Caco-2 (cell line): ENCODE measurements at regions not wholly inside any gene's neighbourhood (a gene's known extent, or its start where the extent isn't known, plus 50 kb on each side); places are given as distances from the start of the nearest gene placed in this dataset.

Experiments
- BruUV-seq: library from RNA; stranded (reverse); fragments of 400-500 nt; replicated peaks from 2 replicates; lab custom pipeline; 2021; lab: Mats Ljungman, UMichigan
- CTCF ChIA-PET: fragments of 300-600 bp; sonication (Branson Sonifier 250); formaldehyde crosslinking; loops from one replicate; lab custom pipeline; 2022; ENCODE audit warnings: antibody characterized with exemption; lab: Charles Lee
- POLR2A ChIA-PET: fragments of 300-600 bp; sonication (Branson Sonifier 250); formaldehyde crosslinking; loops from one replicate; lab custom pipeline; 2022; ENCODE audit warnings: antibody characterized with exemption; lab: Charles Lee
- DNase-seq, 2 experiments: peaks; one replicate each; pipeline versions ENCODE4 v3.0.0 to v3.0.0-alpha.2; 2020 to 2022
- H3K27me3 ChIP-seq: replicated peaks from 2 replicates; pipeline ENCODE4 v1.6.0; 2011; ENCODE audit warnings: low read length; ENCODE audit not compliant: control insufficient read depth, insufficient read depth
- H3K36me3 ChIP-seq: 2 replicates; pipeline ENCODE4 v1.5.1; 2011; ENCODE audit warnings: low read length; ENCODE audit not compliant: control insufficient read depth, insufficient read depth
- H3K4me1 ChIP-seq: fragments of 250-450 bp; sonication (Bioruptor Pico); 2 replicates; pipeline ENCODE4 v1.5.1; 2020; ENCODE audit warnings: mild to moderate bottlenecking
- H3K4me3 ChIP-seq: 2 replicates; pipeline ENCODE4 v1.5.1; 2011; ENCODE audit warnings: low read depth, mild to moderate bottlenecking, control low read depth, low read length
- H3K9me3 ChIP-seq: fragments of 250-450 bp; sonication (Bioruptor Pico); 2 replicates; pipeline ENCODE4 v1.5.1; 2020; ENCODE audit warnings: mild to moderate bottlenecking, moderate library complexity
- H3K27ac Mint-ChIP-seq: one replicate; pipeline ENCODE4 v1.8.0; 2022; ENCODE audit warnings: mixed read lengths; ENCODE audit not compliant: unreplicated experiment
- H3K27me3 Mint-ChIP-seq: one replicate; pipeline ENCODE4 v1.8.0; 2022; ENCODE audit warnings: mixed read lengths; ENCODE audit not compliant: insufficient read depth, unreplicated experiment
- H3K36me3 Mint-ChIP-seq: one replicate; pipeline ENCODE4 v1.8.0; 2022; ENCODE audit warnings: mild to moderate bottlenecking, mixed read lengths; ENCODE audit not compliant: insufficient read depth, unreplicated experiment
- H3K4me1 Mint-ChIP-seq: one replicate; pipeline ENCODE4 v1.8.0; 2022; ENCODE audit warnings: low read depth, mixed read lengths; ENCODE audit not compliant: unreplicated experiment
- H3K4me3 Mint-ChIP-seq: one replicate; pipeline ENCODE4 v1.8.0; 2022; ENCODE audit warnings: mild to moderate bottlenecking, moderate library complexity, mixed read lengths; ENCODE audit not compliant: unreplicated experiment
- H3K9me3 Mint-ChIP-seq: one replicate; pipeline ENCODE4 v1.8.0; 2022; ENCODE audit warnings: mixed read lengths; ENCODE audit not compliant: unreplicated experiment
- intact Hi-C: fragments of 100-400 bp; cut with micrococcal nuclease; formaldehyde crosslinking; loops from one replicate; pipeline ENCODE4 v1.10.0; 2022; ENCODE audit not compliant: unreplicated experiment
- TF ChIP-seq, protein P1 (sequence below), 2 experiments: fragments of 200-600 bp in 1 of 2; IDR thresholded peaks; 1 replicate in 1 of 2; 2 replicates in 1 of 2; pipeline versions ENCODE4 v1.5.1 to v1.8.0; 2011 to 2022; ENCODE audit warnings: antibody characterized with exemption in 1 of 2, control low read depth in 1 of 2, inconsistent platforms in 1 of 2, low read depth in 1 of 2, low read length in 1 of 2, mild to moderate bottlenecking in 1 of 2, moderate library complexity in 1 of 2; ENCODE audit not compliant: insufficient read depth in 1 of 2, severe bottlenecking in 1 of 2, unreplicated experiment in 1 of 2

DNA sequence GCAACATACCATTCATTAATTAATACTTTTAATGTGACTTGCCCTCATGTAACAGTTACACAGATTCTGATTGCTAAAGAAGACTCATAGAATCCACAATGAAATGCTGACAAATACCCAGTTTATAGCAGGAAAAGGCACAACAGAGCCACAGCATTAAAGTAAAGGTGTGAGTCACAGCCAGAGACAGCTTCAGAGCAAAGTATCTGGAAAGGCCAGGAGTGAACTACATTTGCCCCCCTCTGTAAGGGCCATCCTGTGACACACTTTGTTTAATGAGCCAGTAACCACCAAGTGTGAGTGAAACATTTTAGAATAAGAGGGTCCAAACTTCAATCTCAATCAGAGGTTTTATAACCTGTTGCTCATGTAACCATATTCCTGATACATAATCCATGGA, 133.8 kb upstream of the TACR3 start:
- no peaks in the 10 kb centered on the region for H3K36me3 Mint-ChIP-seq
- no TSS peak for BruUV-seq
- no peaks in the 10 kb centered on the region for H3K36me3 ChIP-seq
- ChIA-PET CTCF (no interaction called here), POLR2A (no interaction called here)
- no peaks in the 10 kb centered on the region for H3K4me1 ChIP-seq
- no peak overlapping the region for H3K4me3 ChIP-seq
- no peaks in the 10 kb centered on the region for H3K4me1 Mint-ChIP-seq
- no peak overlapping the region for H3K4me3 Mint-ChIP-seq
- peaks cover 2% of the 10 kb centered on the region for H3K27me3 Mint-ChIP-seq
- no peaks in the 10 kb centered on the region for H3K9me3 ChIP-seq
- H3K9me3 Mint-ChIP-seq = peaks cover 15% of the 10 kb centered on the region
- H3K27me3 ChIP-seq = no peaks in the 10 kb centered on the region
- no peak for DNase-seq
- TF ChIP-seq, protein P1, sequence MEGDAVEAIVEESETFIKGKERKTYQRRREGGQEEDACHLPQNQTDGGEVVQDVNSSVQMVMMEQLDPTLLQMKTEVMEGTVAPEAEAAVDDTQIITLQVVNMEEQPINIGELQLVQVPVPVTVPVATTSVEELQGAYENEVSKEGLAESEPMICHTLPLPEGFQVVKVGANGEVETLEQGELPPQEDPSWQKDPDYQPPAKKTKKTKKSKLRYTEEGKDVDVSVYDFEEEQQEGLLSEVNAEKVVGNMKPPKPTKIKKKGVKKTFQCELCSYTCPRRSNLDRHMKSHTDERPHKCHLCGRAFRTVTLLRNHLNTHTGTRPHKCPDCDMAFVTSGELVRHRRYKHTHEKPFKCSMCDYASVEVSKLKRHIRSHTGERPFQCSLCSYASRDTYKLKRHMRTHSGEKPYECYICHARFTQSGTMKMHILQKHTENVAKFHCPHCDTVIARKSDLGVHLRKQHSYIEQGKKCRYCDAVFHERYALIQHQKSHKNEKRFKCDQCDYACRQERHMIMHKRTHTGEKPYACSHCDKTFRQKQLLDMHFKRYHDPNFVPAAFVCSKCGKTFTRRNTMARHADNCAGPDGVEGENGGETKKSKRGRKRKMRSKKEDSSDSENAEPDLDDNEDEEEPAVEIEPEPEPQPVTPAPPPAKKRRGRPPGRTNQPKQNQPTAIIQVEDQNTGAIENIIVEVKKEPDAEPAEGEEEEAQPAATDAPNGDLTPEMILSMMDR (IDR thresholded peaks at IDR 0.05; ENCODE audit: insufficient read depth in 1 of 2, low read depth in 1 of 2, low read length in 1 of 2, severe bottlenecking in 1 of 2, unreplicated experiment in 1 of 2) = no peak
- H3K27ac Mint-ChIP-seq = no peak overlapping the region
- intact Hi-C loops = no loop called here

DNA sequence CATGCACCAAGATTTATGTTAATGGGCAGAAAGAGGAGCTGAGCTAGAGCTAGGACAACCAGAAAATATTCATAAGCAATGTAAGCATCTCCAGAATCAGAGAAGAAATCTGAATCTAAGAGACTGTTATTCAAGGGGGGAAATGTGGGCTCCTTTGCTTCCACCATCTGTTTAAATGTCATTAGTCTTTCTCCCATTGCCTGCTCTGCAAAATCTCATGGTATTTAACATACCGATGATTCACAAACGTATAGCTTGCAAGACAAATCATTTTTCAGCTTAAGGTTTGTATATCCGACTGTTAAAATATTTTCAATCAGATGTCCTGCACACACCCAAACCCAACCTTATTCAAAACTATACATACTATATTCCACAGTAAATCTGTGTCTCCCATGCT, 133.4 kb upstream of the TACR3 start:
- H3K4me3 Mint-ChIP-seq = no peak overlapping the region
- no peaks in the 10 kb centered on the region for H3K4me1 Mint-ChIP-seq
- H3K27me3 Mint-ChIP-seq = peaks cover 2% of the 10 kb centered on the region
- POLR2A ChIA-PET = no interaction called here
- no peaks in the 10 kb centered on the region for H3K9me3 ChIP-seq
- H3K27me3 ChIP-seq = no peaks in the 10 kb centered on the region
- CTCF ChIA-PET = no interaction called here
- H3K4me3 ChIP-seq = no peak overlapping the region
- H3K27ac Mint-ChIP-seq = no peak overlapping the region
- TF ChIP-seq, protein P1 (IDR thresholded peaks at IDR 0.05; ENCODE audit: insufficient read depth in 1 of 2, low read depth in 1 of 2, low read length in 1 of 2, severe bottlenecking in 1 of 2, unreplicated experiment in 1 of 2) = no peak
- no peaks in the 10 kb centered on the region for H3K36me3 Mint-ChIP-seq
- no peaks in the 10 kb centered on the region for H3K36me3 ChIP-seq
- no peaks in the 10 kb centered on the region for H3K4me1 ChIP-seq
- peaks cover 16% of the 10 kb centered on the region for H3K9me3 Mint-ChIP-seq
- intact Hi-C loops = no loop called here
- no TSS peak for BruUV-seq
- DNase-seq = no peak

DNA sequence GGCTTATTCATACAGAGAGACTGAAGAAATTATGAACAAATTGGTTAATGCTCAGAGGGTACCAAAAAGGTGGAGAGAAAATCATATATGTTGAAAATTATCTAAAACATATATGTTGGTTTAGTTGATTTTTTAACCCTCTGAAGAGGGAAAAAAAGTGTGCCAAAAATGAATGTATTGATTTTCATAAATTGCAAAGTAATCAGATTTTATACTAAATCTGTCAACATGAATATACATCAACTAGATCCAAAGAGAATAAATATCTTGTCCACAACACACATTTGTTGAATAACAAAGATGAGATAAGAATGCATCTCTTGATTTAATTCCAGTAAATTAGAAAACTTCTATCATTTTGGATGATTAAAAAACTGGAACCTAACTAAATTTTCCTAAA, 125.3 kb upstream of the TACR3 start:
- Mint-ChIP-seq H3K9me3 (peaks cover 15% of the 10 kb centered on the region), H3K36me3 (no peaks in the 10 kb centered on the region), H3K27ac (no peak overlapping the region), H3K4me1 (no peaks in the 10 kb centered on the region), H3K4me3 (no peak overlapping the region), H3K27me3 (no peaks in the 10 kb centered on the region)
- TF ChIP-seq, protein P1 (IDR thresholded peaks at IDR 0.05; ENCODE audit: insufficient read depth in 1 of 2, low read depth in 1 of 2, low read length in 1 of 2, severe bottlenecking in 1 of 2, unreplicated experiment in 1 of 2) = no peak
- no peaks in the 10 kb centered on the region for H3K36me3 ChIP-seq
- no peak for DNase-seq
- no peaks in the 10 kb centered on the region for H3K27me3 ChIP-seq
- POLR2A ChIA-PET = no interaction called here
- H3K4me1 ChIP-seq = no peaks in the 10 kb centered on the region
- no TSS peak for BruUV-seq
- no peak overlapping the region for H3K4me3 ChIP-seq
- intact Hi-C loops = no loop called here
- H3K9me3 ChIP-seq = no peaks in the 10 kb centered on the region
- CTCF ChIA-PET = no interaction called here
